RWPE2 (cell line): ENCODE measurements at regions not wholly inside any gene's neighbourhood (a gene's known extent, or its start where the extent isn't known, plus 50 kb on each side); places are given as distances from the start of the nearest gene placed in this dataset.

Source experiments
- ATAC-seq: fragments of 200-7000 bp; cut with Tn5 transposase; 3 replicates; pipeline ENCODE4 v1.9.1; 2021; ENCODE audit warnings: low read depth
- DNase-seq: peaks from one replicate; pipeline ENCODE4 v3.0.0-alpha.2; 2020; ENCODE audit warnings: low spot score
- H3K27ac ChIP-seq: fragments of 450-650 bp; 2 replicates; pipeline ENCODE4 v1.5.1; 2017; ENCODE audit warnings: mild to moderate bottlenecking; ENCODE audit not compliant: poor library complexity, severe bottlenecking
- H3K27me3 ChIP-seq: fragments of 250-450 bp; sonication (Bioruptor Pico); 2 replicates; pipeline ENCODE4 v1.5.1; 2021; ENCODE audit warnings: mild to moderate bottlenecking, moderate library complexity; ENCODE audit not compliant: insufficient read depth, poor library complexity, severe bottlenecking
- H3K36me3 ChIP-seq: fragments of 250-450 bp; sonication (Bioruptor Pico); 2 replicates; pipeline ENCODE4 v1.5.1; 2020; ENCODE audit warnings: low read depth, mild to moderate bottlenecking, moderate library complexity
- H3K4me1 ChIP-seq: fragments of 250-450 bp; sonication (Bioruptor Pico); 2 replicates; pipeline ENCODE4 v1.5.1; 2021; ENCODE audit warnings: mild to moderate bottlenecking, moderate library complexity; ENCODE audit not compliant: insufficient read depth, poor library complexity, severe bottlenecking
- H3K4me3 ChIP-seq: fragments of 250-450 bp; sonication (Bioruptor Pico); 2 replicates; pipeline ENCODE4 v1.5.1; 2021; ENCODE audit warnings: mild to moderate bottlenecking, moderate library complexity; ENCODE audit not compliant: severe bottlenecking
- H3K9me3 ChIP-seq: fragments of 250-450 bp; sonication (Bioruptor Pico); 2 replicates; pipeline ENCODE4 v1.5.1; 2021; ENCODE audit warnings: mild to moderate bottlenecking, moderate library complexity; ENCODE audit not compliant: severe bottlenecking
- CTCF ChIP-seq: fragments of 450-650 bp; IDR thresholded peaks from one replicate; pipeline ENCODE4 v1.5.1; 2017; ENCODE audit warnings: mild to moderate bottlenecking, moderate library complexity; ENCODE audit not compliant: poor library complexity, severe bottlenecking

GRCh38 chr16:9429646-9430330, 338.3 kb downstream of the HAPSTR1 start:
- DNase-seq (no peak), ATAC-seq (no peak)
- Histone ChIP-seq H3K4me3 (no peak overlapping the region), H3K36me3 (no peaks in the 10 kb centered on the region), H3K4me1 (no peaks in the 10 kb centered on the region), H3K27me3 (peaks cover 7% of the 10 kb centered on the region), H3K9me3 (peaks cover 2% of the 10 kb centered on the region), H3K27ac (no peak overlapping the region)
- no peak for TF ChIP-seq CTCF

GRCh38 chr16:9434659-9435058, 343.2 kb downstream of the HAPSTR1 start:
- ATAC-seq (no peak), DNase-seq (no peak)
- peaks cover 2% of the 10 kb centered on the region for H3K9me3 ChIP-seq
- no peaks in the 10 kb centered on the region for H3K4me1 ChIP-seq
- TF ChIP-seq CTCF = no peak
- H3K27ac ChIP-seq = no peak overlapping the region
- H3K36me3 ChIP-seq = no peaks in the 10 kb centered on the region
- no peak overlapping the region for H3K4me3 ChIP-seq
- no peaks in the 10 kb centered on the region for H3K27me3 ChIP-seq

- Histone ChIP-seq H3K4me1 (no peaks in the 10 kb centered on the region), H3K36me3 (no peaks in the 10 kb centered on the region), H3K4me3 (no peak overlapping the region), H3K27me3 (no peaks in the 10 kb centered on the region), H3K9me3 (peaks cover 2% of the 10 kb centered on the region), H3K27ac (no peak overlapping the region)
- ATAC-seq = no peak
- TF ChIP-seq CTCF = no peak
- DNase-seq = no peak
These were observed 344.7 kb downstream of the HAPSTR1 start for GRCh38 chr16:9436175-9436574.

GRCh38 chr16:9437115-9437514, 345.7 kb downstream of the HAPSTR1 start:
- DNase-seq = no peak
- H3K4me3 ChIP-seq = no peak overlapping the region
- ATAC-seq = no peak
- no peaks in the 10 kb centered on the region for H3K4me1 ChIP-seq
- no peaks in the 10 kb centered on the region for H3K27me3 ChIP-seq
- peaks cover 2% of the 10 kb centered on the region for H3K9me3 ChIP-seq
- no peaks in the 10 kb centered on the region for H3K36me3 ChIP-seq
- H3K27ac ChIP-seq = no peak overlapping the region
- TF ChIP-seq CTCF = no peak

GRCh38 chr16:9438991-9439390, 347.5 kb downstream of the HAPSTR1 start:
- TF ChIP-seq CTCF = no peak
- Histone ChIP-seq H3K27ac (no peak overlapping the region), H3K27me3 (no peaks in the 10 kb centered on the region), H3K4me3 (no peak overlapping the region), H3K36me3 (no peaks in the 10 kb centered on the region), H3K4me1 (no peaks in the 10 kb centered on the region), H3K9me3 (no peaks in the 10 kb centered on the region)
- DNase-seq (no peak), ATAC-seq (no peak)
